GM21786 (cell line): ENCODE measurements at regions not wholly inside any gene's neighbourhood (a gene's known extent, or its start where the extent isn't known, plus 50 kb on each side); places are given as distances from the start of the nearest gene placed in this dataset.
"Not testable (repeated sequence)": the region's sequence is repeated elsewhere in the genome, so short reads cannot be mapped to it uniquely, and the experiment has no call there.

ENCODE experiments used
- ATAC-seq: cut with Tn5 transposase; IDR thresholded peaks from one replicate; pipeline ENCODE4 v1.9.1; 2021; ENCODE audit not compliant: unreplicated experiment

DNA sequence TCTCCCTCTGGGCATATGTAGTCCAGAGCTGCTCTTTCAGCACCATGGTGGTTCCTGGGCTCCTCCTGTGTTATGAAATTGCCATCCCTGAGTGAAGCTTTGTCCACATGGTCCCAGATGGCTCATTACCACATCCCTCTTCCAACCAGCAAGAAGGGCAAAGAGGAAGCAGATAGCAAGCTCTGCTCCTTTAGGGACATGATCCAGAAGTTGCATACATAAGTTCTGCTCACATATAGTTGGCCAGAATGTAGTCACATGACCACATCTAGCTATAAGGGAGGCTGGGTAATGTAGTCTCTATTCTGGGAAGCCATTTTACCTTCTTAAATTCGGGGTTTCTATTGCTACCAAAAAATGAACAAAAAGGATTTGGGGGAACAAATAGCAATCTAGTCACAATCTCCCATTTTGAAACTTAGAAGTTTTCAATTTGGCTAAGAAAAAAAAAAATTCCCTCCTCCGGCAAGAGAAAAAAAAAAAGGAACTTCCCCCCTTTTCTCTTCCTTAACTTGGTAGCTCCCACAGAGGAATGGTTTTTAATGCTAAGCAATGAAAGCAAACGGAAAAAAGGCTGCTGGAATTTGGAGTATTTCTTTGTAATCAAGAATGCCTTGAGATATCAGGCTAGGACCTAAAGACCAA lies 88.2 kb upstream of the USP9X start:
- no peak for ATAC-seq

DNA sequence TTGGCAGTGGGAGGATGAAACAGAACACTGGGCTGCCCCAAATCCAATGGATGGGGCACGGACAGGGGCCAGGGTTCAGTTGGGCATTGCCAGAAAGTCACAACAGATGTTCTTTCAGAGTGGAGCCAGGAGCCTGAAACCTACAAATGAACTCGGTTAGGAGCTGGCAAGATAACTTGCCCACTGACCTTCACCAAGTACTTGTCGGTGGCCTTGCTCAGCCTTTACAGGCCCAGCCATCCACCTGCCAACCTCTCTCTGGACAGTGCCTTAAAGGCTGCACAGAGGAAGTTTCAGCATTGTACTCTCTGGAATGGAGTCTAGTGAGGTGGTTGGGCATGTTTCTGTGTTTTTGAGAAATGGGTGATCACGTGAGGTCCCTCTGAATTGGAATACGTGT lies 87.1 kb upstream of the USP9X start:
- no peak for ATAC-seq

DNA sequence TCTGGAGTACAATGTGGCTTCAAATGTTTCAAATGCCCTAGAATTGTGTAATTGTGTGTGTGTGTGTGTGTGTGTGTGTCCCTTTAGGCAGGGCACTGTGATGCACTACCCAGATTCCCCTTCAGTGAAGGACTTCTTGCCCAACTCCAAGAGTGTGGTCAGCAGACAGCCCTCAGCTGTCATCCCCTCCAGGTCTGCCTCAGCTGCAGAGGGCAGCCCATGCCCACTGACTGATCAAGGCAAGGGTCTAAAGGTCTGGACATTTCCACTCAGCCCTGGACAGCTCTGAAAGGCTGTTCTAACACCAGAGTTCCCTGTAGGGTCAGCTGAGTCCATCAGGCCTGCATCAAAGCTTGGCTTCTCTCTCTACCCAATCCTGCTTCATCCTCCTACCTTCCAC lies 83.9 kb upstream of the USP9X start:
- ATAC-seq: no peak

DNA sequence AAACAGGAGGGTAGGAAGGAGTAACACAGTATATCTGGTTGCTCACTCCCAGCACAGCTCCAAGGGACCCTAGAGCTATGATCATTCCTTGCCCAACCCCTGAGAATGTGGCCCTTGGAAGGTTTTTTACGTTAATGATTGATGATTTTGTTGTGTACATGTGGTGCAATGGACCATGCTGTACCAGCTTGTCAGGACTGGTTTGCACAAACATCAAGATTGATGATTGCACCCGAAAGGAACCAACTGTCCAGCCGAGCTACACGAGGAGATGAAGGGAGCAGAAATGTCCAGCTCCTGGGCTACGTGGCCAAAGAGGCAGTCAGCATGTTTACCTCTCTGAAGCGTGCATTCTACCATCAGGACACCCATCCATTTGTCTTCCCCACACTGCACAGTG lies 83.2 kb upstream of the USP9X start:
- no peak for ATAC-seq

DNA sequence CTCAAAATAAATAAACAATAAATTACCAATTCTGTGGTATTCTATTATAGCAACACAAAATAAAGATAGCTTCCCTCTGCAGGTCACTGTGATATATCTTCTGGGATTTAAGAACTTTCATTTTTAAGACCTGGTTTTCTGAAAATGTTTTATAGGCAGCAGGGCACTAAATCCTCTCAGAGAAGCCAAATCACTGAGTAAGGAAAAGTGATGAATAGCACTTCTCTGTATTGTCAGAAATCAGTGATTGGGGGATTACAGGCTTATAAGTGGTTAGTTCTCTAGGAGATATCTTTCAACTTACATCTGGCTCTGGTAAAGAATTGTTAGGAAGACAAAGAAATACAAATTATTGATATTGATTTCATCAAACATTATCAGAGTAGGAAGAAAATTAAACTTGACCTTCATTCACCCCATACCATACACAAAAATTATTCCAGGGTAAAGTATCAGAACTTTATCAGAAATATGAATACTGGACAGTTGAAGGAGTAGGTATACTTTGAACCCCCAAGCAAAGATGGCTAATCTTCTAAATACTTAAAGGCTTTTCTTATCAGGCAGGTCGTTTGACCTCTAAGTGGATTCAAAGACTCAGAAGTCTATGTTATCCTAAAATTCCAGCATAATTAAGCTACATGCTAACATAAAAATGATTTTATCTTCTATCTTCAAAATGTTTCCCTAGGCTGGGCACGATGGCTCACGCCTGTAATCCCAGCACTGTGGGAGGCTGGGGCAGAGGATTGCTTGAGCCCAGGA lies 81.6 kb upstream of the USP9X start:
- no peak for ATAC-seq

DNA sequence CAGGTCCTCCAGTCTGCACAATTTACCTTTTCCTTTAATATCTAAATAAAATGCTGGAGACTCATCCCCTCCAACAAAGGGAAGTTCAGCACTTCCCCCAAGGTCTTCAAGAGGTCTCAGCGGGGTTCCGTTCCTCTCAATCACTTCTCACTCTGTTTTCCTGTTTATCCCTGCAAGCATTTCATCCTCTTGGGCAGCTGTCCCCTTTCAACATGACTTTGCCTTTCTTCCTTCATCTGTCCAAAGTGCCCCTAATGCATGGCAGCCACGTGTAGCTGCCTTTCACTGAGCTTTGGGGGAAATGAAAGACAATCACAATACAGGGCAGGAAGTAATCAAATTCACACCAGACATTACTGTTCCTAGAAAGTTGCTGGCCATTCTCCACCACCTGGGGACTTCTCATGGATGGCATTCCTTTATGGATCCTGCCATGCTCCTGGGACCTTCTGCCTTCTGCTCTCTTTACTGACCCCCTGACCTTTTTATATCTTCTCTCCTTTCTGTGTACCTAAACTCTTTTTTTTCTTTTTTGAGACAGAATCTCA lies 79.7 kb upstream of the USP9X start:
- ATAC-seq: no peak

DNA sequence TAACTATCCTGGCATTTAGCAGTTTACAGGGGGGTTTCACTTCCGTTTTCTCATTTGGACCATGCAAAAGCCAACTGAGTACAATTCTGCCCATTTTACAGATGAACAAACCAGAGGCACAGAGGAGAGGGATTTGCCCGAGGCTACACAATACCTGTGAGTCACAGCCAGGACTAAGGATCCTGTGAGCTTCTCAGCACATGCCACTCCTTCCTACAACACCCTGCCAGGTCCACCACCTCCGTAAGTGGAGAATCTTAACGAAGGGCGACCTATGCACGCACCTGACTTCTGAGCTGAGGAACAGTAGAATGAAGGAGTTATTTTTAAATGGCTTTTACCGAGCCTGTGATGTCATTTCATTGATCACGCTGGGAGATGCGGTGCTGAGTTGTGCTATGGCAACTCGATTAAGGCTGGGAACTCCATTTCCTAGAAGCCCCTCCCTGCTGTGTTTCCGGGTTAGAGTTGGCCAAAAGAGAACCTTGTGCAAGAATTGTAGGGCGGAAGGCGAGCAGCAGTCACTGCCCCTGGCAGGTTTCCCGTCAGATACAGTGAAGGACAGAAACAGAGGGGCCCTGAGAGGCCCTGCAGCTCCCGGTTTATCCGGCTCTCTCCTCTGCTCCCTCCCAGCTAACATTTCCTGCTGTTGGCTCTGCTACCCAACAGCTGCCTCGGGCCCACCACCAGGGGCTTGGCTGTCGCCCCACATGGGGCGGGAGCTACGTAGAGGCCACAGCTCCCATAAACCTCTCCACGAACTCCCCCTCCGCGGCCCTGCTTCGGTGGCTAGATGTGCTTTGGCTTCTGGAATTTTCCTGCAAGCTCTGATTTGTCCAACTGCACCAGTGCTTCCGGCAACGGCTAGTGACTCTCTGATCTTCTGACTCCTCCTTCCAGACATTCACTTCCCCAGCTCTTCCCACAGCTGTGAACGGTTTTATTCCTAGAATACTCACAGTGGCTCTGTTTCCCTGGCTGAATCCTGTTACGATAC lies 75.1 kb upstream of the USP9X start:
- peak; percentile 58 for ATAC-seq

DNA sequence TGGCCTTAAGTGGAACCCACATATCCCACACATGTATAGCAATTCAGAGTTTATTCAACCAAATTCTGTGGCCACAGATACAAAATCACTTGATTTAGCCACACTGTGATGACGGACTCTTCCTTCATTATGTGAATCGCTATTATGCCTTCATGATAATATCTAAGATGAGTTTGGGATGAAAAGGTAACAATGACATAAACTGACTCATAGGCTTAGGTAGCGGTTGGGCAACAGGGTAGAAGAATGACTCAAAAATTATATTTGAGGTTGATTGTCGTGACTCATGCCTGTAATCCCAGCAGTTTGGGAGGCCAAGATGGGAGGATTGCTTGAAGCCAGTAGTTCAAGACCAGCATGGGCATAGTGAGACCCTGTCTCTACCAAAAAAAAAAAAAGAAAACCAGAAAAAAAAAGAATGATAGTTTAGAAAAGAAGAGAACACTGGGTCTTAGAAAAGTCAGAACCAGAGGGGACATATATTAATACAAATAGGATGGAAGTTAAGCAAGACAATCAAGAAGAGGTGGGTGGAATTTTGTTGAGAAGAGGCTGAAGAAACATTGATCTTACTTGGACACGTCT lies 70.4 kb upstream of the USP9X start:
- ATAC-seq: no peak

DNA sequence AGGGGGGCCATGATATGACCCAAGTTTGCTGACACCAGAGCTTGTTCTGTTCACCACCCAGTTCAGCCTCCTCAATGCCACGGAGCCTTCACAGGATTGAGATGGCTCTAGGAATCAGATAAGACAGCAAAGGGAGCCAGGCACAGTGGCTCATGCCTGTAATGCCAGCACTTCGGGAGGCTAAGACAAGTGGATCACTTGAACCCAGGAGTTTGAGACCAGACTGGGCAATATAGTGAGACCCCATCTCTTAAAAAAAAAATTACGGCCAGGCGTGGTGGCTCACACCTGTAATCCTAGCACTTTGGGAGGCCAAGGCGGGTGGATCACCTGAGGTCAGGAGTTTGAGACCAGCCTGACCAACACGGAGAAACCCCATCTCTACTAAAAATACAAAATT lies 67.5 kb upstream of the USP9X start:
- not testable (repeated sequence) for ATAC-seq

DNA sequence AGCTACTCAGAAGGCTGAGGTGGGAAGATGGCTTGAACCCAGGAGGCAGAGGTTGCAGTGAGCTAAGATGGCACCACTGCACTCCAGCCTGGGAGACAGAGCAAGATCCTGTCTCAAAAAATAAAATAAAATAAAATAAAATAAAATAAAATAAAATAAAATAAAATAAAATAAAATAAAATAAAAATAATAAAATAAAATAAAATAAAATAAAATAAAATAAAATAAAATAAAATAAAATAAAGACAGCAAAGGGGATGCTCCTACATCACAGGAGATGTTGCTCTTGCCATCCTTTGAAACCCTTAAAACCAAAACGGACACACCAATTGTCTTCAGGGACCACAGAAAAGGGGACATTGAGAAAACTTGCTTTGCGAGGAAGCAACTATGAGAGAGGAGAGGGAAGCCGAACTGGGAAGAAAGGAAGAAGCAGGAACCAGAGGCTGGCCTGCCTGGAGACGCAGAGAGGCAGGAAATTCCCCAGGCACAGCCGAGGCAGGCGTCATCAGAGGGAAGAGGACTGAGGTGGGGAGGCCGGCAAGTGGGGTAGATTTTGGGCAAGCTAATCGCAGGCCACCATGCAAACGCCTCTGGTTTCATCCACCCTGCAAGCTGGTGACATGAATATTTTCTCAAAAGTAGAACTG lies 66.7 kb upstream of the USP9X start:
- not testable (repeated sequence) for ATAC-seq

DNA sequence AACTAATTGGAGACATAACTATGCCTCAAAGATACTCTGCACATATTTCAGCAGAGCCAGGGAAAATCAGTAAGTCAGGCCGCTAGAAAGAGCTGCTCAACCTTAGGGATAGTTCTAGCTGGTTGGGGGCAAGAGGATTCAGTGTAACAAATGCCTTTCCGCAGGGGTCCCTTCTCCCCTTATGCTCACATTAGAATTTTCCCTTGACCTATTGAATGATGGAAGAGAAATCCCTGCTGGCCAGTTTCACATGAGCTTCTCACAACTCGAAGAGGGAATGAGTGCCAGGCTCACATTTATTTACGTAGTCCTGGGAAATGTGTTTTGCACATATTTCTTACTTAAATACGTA lies 66.2 kb upstream of the USP9X start:
- no peak for ATAC-seq

DNA sequence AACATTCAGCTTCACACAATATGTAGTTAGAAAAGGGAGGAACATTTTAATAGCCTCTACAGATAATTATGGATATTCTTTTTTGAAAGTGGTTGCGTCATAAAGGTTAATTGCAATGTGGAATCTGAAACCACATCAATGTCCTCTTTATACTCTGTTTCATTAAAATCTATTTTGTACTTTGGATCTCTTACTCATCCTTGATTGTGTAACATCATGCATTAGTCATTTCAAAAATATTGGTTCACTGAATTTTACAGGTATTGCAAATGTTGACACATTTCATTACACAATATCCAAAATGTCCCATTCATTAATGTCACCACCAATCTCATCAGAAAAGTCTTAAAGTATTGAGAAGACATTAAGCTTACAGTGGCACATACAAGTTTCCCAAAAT lies 62.7 kb upstream of the USP9X start:
- no peak for ATAC-seq

DNA sequence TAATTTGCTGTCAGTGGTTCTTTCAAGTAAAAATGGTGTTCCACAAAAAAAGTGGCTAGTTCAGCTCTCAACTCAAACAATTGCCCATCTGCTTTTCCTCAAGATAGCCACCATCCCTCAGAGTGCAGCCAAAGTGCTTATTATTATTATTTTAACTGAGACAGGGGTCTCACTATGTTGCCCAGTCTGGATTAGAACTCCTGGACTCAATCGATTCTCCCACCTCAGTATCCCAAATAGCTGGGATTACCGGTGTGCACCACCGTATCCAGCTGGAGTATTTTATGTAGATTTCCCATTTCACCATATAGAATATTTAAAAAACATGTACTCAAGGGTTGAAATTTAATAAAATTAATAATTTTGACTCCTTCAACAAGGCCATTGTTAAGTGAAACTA lies 62.1 kb upstream of the USP9X start:
- ATAC-seq: no peak

DNA sequence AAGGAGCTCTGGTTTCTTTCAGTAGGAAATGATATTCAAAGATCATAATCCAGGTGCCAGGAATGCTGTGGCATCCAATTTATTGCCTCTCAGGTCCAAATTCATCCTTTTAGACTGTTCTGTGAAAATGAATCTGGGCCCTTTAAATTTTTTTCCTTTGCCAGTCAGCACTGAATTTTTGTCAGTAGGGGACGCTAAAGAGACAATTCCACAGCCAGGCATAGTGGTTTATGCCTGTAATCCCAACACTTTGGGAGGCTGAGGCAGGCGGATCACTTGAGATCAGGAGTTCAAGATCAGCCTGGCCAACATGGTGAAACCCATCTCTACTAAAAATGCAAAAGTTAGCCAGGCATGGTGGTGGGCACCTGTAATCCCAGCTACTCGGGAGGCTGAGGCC lies 60.9 kb upstream of the USP9X start:
- ATAC-seq: not testable (repeated sequence)

DNA sequence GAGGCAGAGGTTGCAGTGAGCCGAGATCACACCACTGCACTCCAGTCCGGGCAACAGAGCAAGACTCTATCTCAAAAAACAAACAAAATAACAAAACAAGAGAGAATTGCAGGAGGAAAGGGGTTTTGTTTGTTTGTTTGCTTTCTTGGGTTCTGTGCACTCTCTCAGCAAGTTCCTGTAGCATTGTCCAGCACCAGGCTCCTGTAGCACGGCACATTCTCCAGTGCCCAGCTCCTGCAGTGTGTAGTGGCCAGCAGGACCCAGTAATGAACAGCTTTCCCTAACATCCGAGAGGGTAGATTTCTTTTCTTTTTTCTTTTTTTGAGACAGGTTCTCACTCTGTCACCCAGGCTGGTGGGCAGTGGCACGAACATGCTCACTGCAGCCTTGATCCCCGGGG lies 60.5 kb upstream of the USP9X start:
- no peak for ATAC-seq

DNA sequence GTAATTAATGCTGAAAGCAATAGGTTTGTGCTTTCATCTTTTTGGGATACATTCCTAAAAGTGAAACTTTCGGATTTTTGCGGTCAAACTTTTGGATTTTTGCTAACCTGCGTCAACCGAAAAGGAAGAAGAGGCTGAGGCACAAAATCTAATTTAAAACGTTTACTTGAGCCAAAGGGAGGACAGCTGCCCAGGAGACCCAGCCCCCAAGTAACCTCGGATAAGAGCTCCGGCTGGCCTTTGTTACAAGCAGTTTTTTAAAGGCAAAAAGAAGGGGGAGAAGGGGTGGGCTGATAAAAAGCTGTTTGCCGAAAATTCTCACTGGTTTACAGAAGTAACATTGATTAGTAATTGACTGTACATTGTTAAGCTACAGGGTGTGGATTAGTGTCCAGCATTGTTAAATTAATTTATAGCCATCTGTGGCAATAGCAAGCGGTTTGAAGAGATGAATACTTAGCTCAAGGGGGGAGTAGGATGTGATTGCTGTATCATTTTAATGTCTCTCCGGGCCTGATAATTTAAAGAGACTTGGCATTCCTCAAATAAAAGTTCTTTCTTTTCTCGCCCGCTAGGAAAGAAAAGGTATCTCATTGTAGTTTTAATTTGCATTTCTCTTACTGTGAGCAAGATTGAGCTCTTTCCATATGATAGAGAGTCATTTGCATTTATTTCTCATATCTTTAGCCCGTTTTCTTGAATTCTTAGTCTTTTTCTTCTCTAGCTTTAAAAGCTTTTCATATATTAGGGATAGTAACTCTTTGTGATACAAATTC lies 59.1 kb upstream of the USP9X start:
- no peak for ATAC-seq

DNA sequence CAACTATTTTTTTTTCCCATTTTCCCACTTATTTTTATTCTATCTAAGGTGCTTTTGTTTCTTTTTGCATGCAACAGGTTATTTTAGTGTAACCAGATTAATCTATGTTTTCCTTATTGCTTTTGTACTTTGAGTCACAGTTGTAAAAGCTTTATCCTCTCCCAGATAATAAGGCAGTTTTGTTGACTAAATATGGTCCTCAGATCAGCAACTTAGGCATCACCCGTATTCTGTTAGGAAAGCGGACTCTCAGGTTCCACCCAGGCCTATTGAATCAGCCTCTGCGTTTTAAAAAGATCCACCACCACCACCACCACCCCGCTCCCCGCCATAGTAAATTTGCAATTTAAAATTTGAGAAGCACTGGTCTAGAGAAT lies 58.6 kb upstream of the USP9X start:
- no peak for ATAC-seq

DNA sequence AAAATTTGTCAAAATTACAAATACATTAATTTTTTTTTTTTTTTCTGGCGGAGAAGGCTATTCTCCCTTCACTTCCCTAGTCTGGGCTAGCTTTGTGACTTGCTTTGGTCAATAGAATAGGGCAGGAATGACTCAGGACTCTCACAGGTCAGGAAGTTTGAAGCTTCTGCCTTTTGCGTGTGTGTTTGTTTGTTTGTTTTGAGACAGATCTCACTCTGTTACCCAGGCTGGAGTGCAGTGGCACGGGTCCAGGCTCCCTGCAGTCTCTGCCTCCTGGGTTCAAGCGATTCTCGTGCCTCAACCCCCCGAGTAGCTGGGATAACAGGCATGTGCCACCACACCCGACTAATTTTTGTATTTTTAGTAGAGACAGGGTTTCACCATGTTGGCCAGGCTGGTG lies 55.9 kb upstream of the USP9X start:
- no peak for ATAC-seq

DNA sequence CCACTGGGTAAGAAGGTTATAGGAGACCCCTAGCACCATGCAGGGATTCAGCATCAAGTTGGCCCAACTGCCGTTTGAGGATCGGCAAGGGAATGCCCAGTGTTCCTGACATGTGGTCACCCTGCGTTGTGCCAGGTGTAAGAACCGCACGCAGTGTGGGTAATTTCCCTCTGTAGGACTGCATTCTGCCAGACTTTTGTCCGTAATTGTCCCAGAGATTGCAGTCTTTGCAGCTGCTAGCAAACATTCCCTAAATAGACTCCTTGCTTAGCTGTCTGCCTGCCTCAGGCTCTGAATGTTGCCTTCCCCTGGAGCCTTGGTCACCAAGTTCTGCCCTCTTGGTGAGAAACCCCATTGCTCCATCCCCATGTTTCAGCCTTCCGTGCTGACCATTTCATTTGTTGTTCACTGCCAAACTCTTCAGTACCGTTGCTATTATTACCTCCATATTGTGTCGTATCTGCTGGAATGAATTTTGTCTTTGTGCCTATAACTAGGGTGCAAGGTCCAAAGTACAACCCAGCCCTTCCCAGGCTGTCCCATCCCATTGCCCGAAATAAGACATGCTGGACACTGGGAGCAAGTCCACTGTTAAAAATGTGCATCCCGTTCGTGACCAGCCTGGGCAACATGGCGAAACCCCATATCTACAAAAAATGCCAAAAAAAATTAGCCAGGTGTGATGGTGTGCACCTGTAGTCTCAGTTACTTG lies 53.8 kb upstream of the USP9X start:
- ATAC-seq: no peak
